GM23338 (cell line): ENCODE measurements at regions not wholly inside any gene's neighbourhood (a gene's known extent, or its start where the extent isn't known, plus 50 kb on each side); places are given as distances from the start of the nearest gene placed in this dataset.

Experiments used
- ATAC-seq: fragments of 200-7000 bp; cut with Tn5 transposase; 3 replicates; pipeline ENCODE4 v1.9.1; 2020
- DNase-seq: peaks from one replicate; pipeline ENCODE4 v3.0.0-alpha.2; 2015; ENCODE audit warnings: low spot score
- H2AFZ ChIP-seq: fragments of 200-600 bp; sonication (generic); 2 replicates; pipeline ENCODE4 v1.8.0; 2016; ENCODE audit warnings: antibody characterized with exemption, mild to moderate bottlenecking, moderate library complexity
- H3F3A ChIP-seq: fragments of 200-600 bp; sonication (generic); replicated peaks from 2 replicates; pipeline ENCODE4 v1.8.0; 2017; ENCODE audit warnings: antibody characterized with exemption, mixed run types, low read depth
- H3K27ac ChIP-seq: fragments of 200-600 bp; sonication (generic); 2 replicates; pipeline ENCODE4 v1.6.1; 2016; ENCODE audit warnings: low read depth
- H3K27me3 ChIP-seq: fragments of 200-600 bp; sonication (generic); 2 replicates; pipeline ENCODE4 v1.8.0; 2016; ENCODE audit warnings: mild to moderate bottlenecking, mixed run types, moderate library complexity; ENCODE audit not compliant: insufficient read depth
- H3K36me3 ChIP-seq: fragments of 200-600 bp; sonication (generic); 2 replicates; pipeline ENCODE4 v1.8.0; 2016; ENCODE audit warnings: mild to moderate bottlenecking; ENCODE audit not compliant: insufficient read depth
- H3K4me1 ChIP-seq: fragments of 200-600 bp; sonication (generic); 2 replicates; pipeline ENCODE4 v1.8.0; 2016; ENCODE audit warnings: mild to moderate bottlenecking, moderate library complexity; ENCODE audit not compliant: insufficient read depth
- H3K4me2 ChIP-seq: fragments of 200-600 bp; sonication (generic); 2 replicates; pipeline ENCODE4 v1.7.1; 2017; ENCODE audit warnings: mixed run types
- H3K4me3 ChIP-seq: fragments of 200-600 bp; sonication (generic); 2 replicates; pipeline ENCODE4 v1.6.1; 2016; ENCODE audit warnings: mixed run types
- H3K79me2 ChIP-seq: fragments of 200-600 bp; sonication (generic); replicated peaks from 2 replicates; pipeline ENCODE4 v1.8.0; 2017; ENCODE audit warnings: mild to moderate bottlenecking; ENCODE audit not compliant: insufficient read depth
- H3K9me2 ChIP-seq: fragments of 200-600 bp; sonication (generic); 2 replicates; pipeline ENCODE4 v1.8.0; 2017; ENCODE audit not compliant: insufficient read depth
- H4K20me1 ChIP-seq: fragments of 200-600 bp; sonication (generic); replicated peaks from 2 replicates; pipeline ENCODE4 v1.8.0; 2017; ENCODE audit warnings: mild to moderate bottlenecking; ENCODE audit not compliant: insufficient read depth
- H3K27ac Mint-ChIP-seq: 2 replicates; pipeline ENCODE4 v1.8.0; 2020; ENCODE audit warnings: inconsistent platforms, mild to moderate bottlenecking, moderate library complexity, mixed read lengths
- H3K27me3 Mint-ChIP-seq: 3 replicates; pipeline ENCODE4 v1.8.0; 2022; ENCODE audit warnings: low read depth, mild to moderate bottlenecking, moderate library complexity, mixed read lengths, inconsistent platforms; ENCODE audit not compliant: insufficient read depth, poor library complexity
- H3K36me3 Mint-ChIP-seq: 3 replicates; pipeline ENCODE4 v1.8.0; 2021; ENCODE audit warnings: low read depth, mild to moderate bottlenecking, inconsistent platforms, moderate library complexity, mixed read lengths
- H3K4me1 Mint-ChIP-seq: 3 replicates; pipeline ENCODE4 v1.8.0; 2020; ENCODE audit warnings: mild to moderate bottlenecking, inconsistent platforms, mixed read lengths
- H3K4me3 Mint-ChIP-seq: 3 replicates; pipeline ENCODE4 v1.8.0; 2021; ENCODE audit warnings: moderate library complexity, mild to moderate bottlenecking, inconsistent platforms, mixed read lengths
- H3K9me3 Mint-ChIP-seq: 3 replicates; pipeline ENCODE4 v1.8.0; 2020; ENCODE audit warnings: moderate library complexity, mild to moderate bottlenecking, inconsistent platforms, mixed read lengths
- CREB1 ChIP-seq: fragments of 250-450 bp; sonication (Bioruptor Pico); IDR thresholded peaks from 2 replicates; pipeline ENCODE4 v1.5.0; 2020; ENCODE audit warnings: low read depth, mild to moderate bottlenecking, moderate library complexity
- CTCF ChIP-seq, 2 experiments: fragments of 200-600 bp in 1 of 2; sonication (generic) in 1 of 2; conservative IDR thresholded peaks; 2 replicates each; pipeline versions ENCODE4 v1.5.1 to v1.6.1; 2016 to 2017; ENCODE audit warnings: antibody characterized with exemption in 2 of 2, low read depth in 2 of 2, mild to moderate bottlenecking in 2 of 2, moderate library complexity in 1 of 2
- ETS1 ChIP-seq: IDR thresholded peaks from 2 replicates; pipeline ENCODE4 v1.6.1; 2016; ENCODE audit warnings: antibody characterized with exemption
- EZH2 ChIP-seq: fragments of 200-600 bp; sonication (generic); IDR thresholded peaks from one replicate; pipeline ENCODE4 v1.8.0; 2017; ENCODE audit warnings: antibody characterized with exemption, mild to moderate bottlenecking, low read depth; ENCODE audit not compliant: unreplicated experiment
- EZH2phosphoT487 ChIP-seq: fragments of 200-600 bp; sonication (generic); IDR thresholded peaks from one replicate; pipeline ENCODE4 v1.8.1; 2018; ENCODE audit warnings: antibody characterized with exemption; ENCODE audit not compliant: unreplicated experiment
- JUNB ChIP-seq: IDR thresholded peaks from one replicate; pipeline ENCODE4 v1.6.1; 2016; ENCODE audit warnings: antibody characterized with exemption; ENCODE audit not compliant: unreplicated experiment
- NANOG ChIP-seq: IDR thresholded peaks from 2 replicates; pipeline ENCODE4 v1.6.1; 2016; ENCODE audit warnings: antibody characterized with exemption, borderline replicate concordance
- POLR2AphosphoS5 ChIP-seq: IDR thresholded peaks from 2 replicates; pipeline ENCODE4 v1.6.1; 2016; ENCODE audit warnings: antibody characterized with exemption, low read depth
- REST ChIP-seq: IDR thresholded peaks from one replicate; pipeline ENCODE4 v1.6.1; 2018; ENCODE audit warnings: antibody characterized with exemption; ENCODE audit not compliant: unreplicated experiment
- STAT1 ChIP-seq: IDR thresholded peaks from one replicate; pipeline ENCODE4 v1.6.1; 2016; ENCODE audit warnings: antibody characterized with exemption; ENCODE audit not compliant: unreplicated experiment
- ZNF114 ChIP-seq: fragments of 250-450 bp; sonication (Bioruptor Pico); IDR thresholded peaks from 2 replicates; pipeline ENCODE4 v1.5.0; 2020; ENCODE audit warnings: mild to moderate bottlenecking, moderate library complexity
- ZNF331 ChIP-seq: fragments of 250-450 bp; sonication (Bioruptor Pico); IDR thresholded peaks from 2 replicates; pipeline ENCODE4 v1.5.0; 2020; ENCODE audit warnings: low read depth, mild to moderate bottlenecking, moderate library complexity
- ZNF462 ChIP-seq: fragments of 250-450 bp; sonication (Bioruptor Pico); IDR thresholded peaks from 2 replicates; pipeline ENCODE4 v1.5.0; 2020; ENCODE audit warnings: mild to moderate bottlenecking, moderate library complexity

- TF ChIP-seq JUNB (no peak), ZNF462 (no peak), EZH2phosphoT487 (no peak), EZH2 (no peak), POLR2AphosphoS5 (no peak), NANOG (no peak), ZNF331 (CRISPR knock-in tag) (no peak), ETS1 (no peak), STAT1 (no peak), REST (no peak), CREB1 (CRISPR knock-in tag) (no peak), ZNF114 (CRISPR knock-in tag) (no peak), CTCF (conservative IDR thresholded peaks at IDR 0.05; ENCODE audit: low read depth in 2 of 2) (no peak)
- H3K27ac ChIP-seq, result no peak overlapping the region
- no peak overlapping the region for H3K4me3 ChIP-seq
- no peaks in the 10 kb centered on the region for H3K27me3 ChIP-seq
- H3K9me2 ChIP-seq, result peaks cover 12% of the 10 kb centered on the region; the same call in 1 of the 2 replicates
- H3K4me2 ChIP-seq, result no peak overlapping the region
- H3K79me2 ChIP-seq, result no peaks in the 10 kb centered on the region
- Mint-ChIP-seq H3K4me3 (no peak overlapping the region), H3K9me3 (no peaks in the 10 kb centered on the region; the same call in 2 of the 3 replicates), H3K27me3 (no peaks in the 10 kb centered on the region), H3K36me3 (no peaks in the 10 kb centered on the region), H3K4me1 (no peaks in the 10 kb centered on the region), H3K27ac (no peak overlapping the region)
- H3F3A ChIP-seq, result no peaks in the 10 kb centered on the region
- no peaks in the 10 kb centered on the region for H4K20me1 ChIP-seq
- no peaks in the 10 kb centered on the region for H3K4me1 ChIP-seq
- H2AFZ ChIP-seq, result no peak overlapping the region
- no peak for DNase-seq
- ATAC-seq, result no peak
- H3K36me3 ChIP-seq, result no peaks in the 10 kb centered on the region
Measured at GRCh38 chr21:18970941-18971340, 567.4 kb upstream of the TMPRSS15 start.
